IMR-90 (cell line): ENCODE measurements at regions not wholly inside any gene's neighbourhood (a gene's known extent, or its start where the extent isn't known, plus 50 kb on each side); places are given as distances from the start of the nearest gene placed in this dataset.

Experiments used
- ATAC-seq: fragments of 200-7000 bp; cut with Tn5 transposase; 2 replicates; pipeline ENCODE4 v1.9.1; 2020; ENCODE audit warnings: low read depth, mild to moderate bottlenecking, moderate library complexity
- BruUV-seq: library from RNA; stranded (reverse); fragments of 400-500 nt; replicated peaks from 2 replicates; lab custom pipeline; 2021; lab: Mats Ljungman, UMichigan
- CTCF ChIA-PET: fragments of 300-600 bp; formaldehyde crosslinking; extraction: SDS; loops from one replicate; lab custom pipeline; 2021; ENCODE audit warnings: antibody characterized with exemption; lab: Yijun Ruan, JAX
- POLR2A ChIA-PET: fragments of 300-600 bp; sonication (Branson Sonifier 250); formaldehyde crosslinking; loops from one replicate; lab custom pipeline; 2022; ENCODE audit warnings: antibody characterized with exemption; ENCODE audit not compliant: unreplicated experiment; lab: Charles Lee
- DNase-seq: peaks from one replicate; pipeline ENCODE4 v3.0.0; 2013
- H2AFZ ChIP-seq: replicated peaks from 2 replicates; pipeline ENCODE3; 2013; ENCODE audit warnings: low read length, mild to moderate bottlenecking; ENCODE audit not compliant: poor library complexity
- H2AK5ac ChIP-seq: 2 replicates; pipeline ENCODE4 v1.6.1; 2013; ENCODE audit warnings: low read depth, low read length, inconsistent platforms
- H2AK9ac ChIP-seq: replicated peaks from 2 replicates; pipeline ENCODE3; 2013; ENCODE audit warnings: mild to moderate bottlenecking, low read depth, low read length, moderate library complexity; ENCODE audit not compliant: poor library complexity
- H2BK120ac ChIP-seq: 2 replicates; pipeline ENCODE4 v1.6.1; 2013; ENCODE audit warnings: low read depth, low read length, inconsistent platforms
- H2BK15ac ChIP-seq: 3 replicates; pipeline ENCODE4 v1.6.1; 2013; ENCODE audit warnings: low read depth, low read length, inconsistent platforms
- H2BK20ac ChIP-seq: 2 replicates; pipeline ENCODE4 v1.6.1; 2013; ENCODE audit warnings: low read depth, mild to moderate bottlenecking, inconsistent platforms, low read length, moderate library complexity
- H2BK5ac ChIP-seq: 2 replicates; pipeline ENCODE4 v1.6.1; 2013; ENCODE audit warnings: mild to moderate bottlenecking, low read depth, low read length, inconsistent platforms; ENCODE audit not compliant: poor library complexity, severe bottlenecking
- H3K14ac ChIP-seq: replicated peaks from 2 replicates; pipeline ENCODE4 v1.6.1; 2013; ENCODE audit warnings: low read depth, low read length, inconsistent platforms
- H3K18ac ChIP-seq: 2 replicates; pipeline ENCODE4 v1.6.1; 2013; ENCODE audit warnings: low read depth, low read length, control low read depth
- H3K23ac ChIP-seq: 2 replicates; pipeline ENCODE4 v1.6.1; 2013; ENCODE audit warnings: low read depth, low read length, inconsistent platforms
- H3K27ac ChIP-seq: 2 replicates; pipeline ENCODE4 v1.5.1; 2013; ENCODE audit warnings: mild to moderate bottlenecking, control low read depth, low read length; ENCODE audit not compliant: insufficient read depth
- H3K27me3 ChIP-seq: 2 replicates; pipeline ENCODE4 v1.6.1; 2013; ENCODE audit warnings: low read length; ENCODE audit not compliant: control insufficient read depth, insufficient read depth
- H3K36me3 ChIP-seq: 2 replicates; pipeline ENCODE4 v1.6.1; 2013; ENCODE audit warnings: low read length, mixed read lengths; ENCODE audit not compliant: control insufficient read depth, insufficient read depth
- H3K4ac ChIP-seq: 2 replicates; pipeline ENCODE4 v1.6.1; 2013; ENCODE audit warnings: low read depth, low read length, inconsistent platforms
- H3K4me1 ChIP-seq: 2 replicates; pipeline ENCODE4 v1.6.1; 2013; ENCODE audit warnings: low read length, mixed read lengths; ENCODE audit not compliant: control insufficient read depth, insufficient read depth
- H3K4me2 ChIP-seq: 2 replicates; pipeline ENCODE4 v1.6.1; 2013; ENCODE audit warnings: low read depth, mild to moderate bottlenecking, control low read depth, low read length, moderate library complexity
- H3K4me3 ChIP-seq: 2 replicates; pipeline ENCODE4 v1.5.1; 2013; ENCODE audit warnings: low read depth, mild to moderate bottlenecking, control low read depth, low read length, moderate library complexity; ENCODE audit not compliant: insufficient read depth
- H3K56ac ChIP-seq: 2 replicates; pipeline ENCODE4 v1.6.1; 2013; ENCODE audit warnings: low read length, inconsistent platforms; ENCODE audit not compliant: insufficient read depth; ENCODE audit errors: extremely low read depth
- H3K79me1 ChIP-seq, 2 experiments: 2 replicates each; pipeline ENCODE4 v1.6.1; 2013; ENCODE audit warnings: low read length in 2 of 2, inconsistent platforms in 1 of 2, low read depth in 1 of 2
- H3K9ac ChIP-seq: 2 replicates; pipeline ENCODE4 v1.6.1; 2013; ENCODE audit warnings: low read depth, low read length, control low read depth
- H3K9me1 ChIP-seq: 2 replicates; pipeline ENCODE4 v1.6.1; 2013; ENCODE audit warnings: low read length, inconsistent platforms; ENCODE audit not compliant: insufficient read depth
- H3K9me3 ChIP-seq: 2 replicates; pipeline ENCODE4 v1.6.1; 2013; ENCODE audit warnings: low read length; ENCODE audit not compliant: control insufficient read depth, insufficient read depth
- H4K20me1 ChIP-seq: 2 replicates; pipeline ENCODE4 v1.6.1; 2013; ENCODE audit warnings: low read length, inconsistent platforms; ENCODE audit not compliant: insufficient read depth
- H4K5ac ChIP-seq: 2 replicates; pipeline ENCODE4 v1.6.1; 2013; ENCODE audit warnings: mild to moderate bottlenecking, low read depth, low read length, control low read depth
- H4K8ac ChIP-seq, 2 experiments: 2 replicates each; pipeline ENCODE4 v1.6.1; 2013; ENCODE audit warnings: low read depth in 2 of 2, low read length in 2 of 2, control low read depth in 1 of 2, inconsistent platforms in 1 of 2
- H4K91ac ChIP-seq: 2 replicates; pipeline ENCODE4 v1.6.1; 2013; ENCODE audit warnings: low read depth, low read length, inconsistent platforms; ENCODE audit not compliant: insufficient read depth
- CEBPB ChIP-seq: IDR thresholded peaks from 2 replicates; pipeline ENCODE4 v1.6.1; 2012; ENCODE audit warnings: low read depth, low read length, improper control_type of control experiment
- POLR2A ChIP-seq: IDR thresholded peaks from 2 replicates; pipeline ENCODE4 v1.6.1; 2012; ENCODE audit warnings: mild to moderate bottlenecking, low read depth, low read length
- RFX5 ChIP-seq: IDR thresholded peaks from 2 replicates; pipeline ENCODE4 v1.8.0; 2012; ENCODE audit warnings: low read depth, mild to moderate bottlenecking, low read length, moderate library complexity
- SMC3 ChIP-seq: fragments of 150-350 bp; IDR thresholded peaks from 2 replicates; pipeline ENCODE4 v1.6.1; 2016; ENCODE audit warnings: low read depth, mild to moderate bottlenecking, antibody characterized with exemption, low read length, moderate library complexity
- WGBS, 2 experiments: methylation state at CpG; one replicate each; pipeline versions ENCODE4 v1.1.5 to v1.1.7; 2013; ENCODE audit warnings: missing lambda C conversion rate in 2 of 2; ENCODE audit not compliant: insufficient read length in 1 of 2; ENCODE audit errors: extremely low coverage in 2 of 2; 5-methylcytosine and 5-hydroxymethylcytosine counted together
- dilution Hi-C: fragments of 300-500 bp; cut with HindIII; formaldehyde crosslinking; loops from one replicate; pipeline ENCODE4 v1.14.3; 2018; ENCODE audit warnings: low sequenced_read_pairs; ENCODE audit not compliant: unreplicated experiment
- in situ Hi-C: fragments of 300-500 bp; cut with MboI; formaldehyde crosslinking; loops from 3 replicates; pipeline ENCODE4 v1.14.3; 2019; ENCODE audit warnings: low sequenced_read_pairs, inconsistent platforms, mixed read lengths
- intact Hi-C: fragments of 100-400 bp; cut with micrococcal nuclease; formaldehyde crosslinking; loops from 2 replicates; pipeline ENCODE4 v1.10.0; 2022

DNA sequence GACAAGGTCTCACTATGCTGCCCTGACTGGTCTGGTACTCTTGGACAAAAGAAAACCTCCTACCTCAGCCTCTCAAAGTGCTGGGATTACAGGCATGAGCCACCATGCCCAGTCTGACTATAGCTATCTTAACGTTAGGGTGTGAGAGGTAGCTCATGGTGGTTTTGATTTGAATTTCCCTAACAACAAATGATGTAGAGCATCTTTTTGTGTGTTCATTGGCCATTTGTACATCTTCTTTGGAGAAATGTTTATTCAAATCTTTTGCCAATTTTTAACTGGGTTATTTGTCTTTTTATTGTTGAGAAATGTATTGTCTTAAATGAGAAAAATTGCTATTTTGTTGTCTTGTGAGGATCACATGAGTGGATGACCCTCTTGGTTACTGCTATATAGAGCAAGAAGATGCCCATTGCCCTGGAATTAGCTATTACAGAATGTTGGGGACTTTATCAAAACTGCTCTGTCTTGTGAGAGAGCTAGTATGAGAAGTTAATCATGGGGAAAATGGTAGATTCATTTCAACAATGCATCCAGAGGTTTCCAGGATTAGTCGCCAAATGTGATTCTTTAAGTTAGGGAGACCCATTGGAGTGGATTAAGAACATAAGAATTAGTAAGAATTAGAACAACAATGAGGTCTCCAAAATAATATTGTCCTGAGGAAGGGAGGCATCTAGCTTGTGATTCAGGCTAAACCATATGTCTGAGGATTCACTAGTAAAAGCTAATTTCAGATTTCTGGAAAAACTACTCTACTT, 124.3 kb upstream of the MOCS2 start:
- no peak overlapping the region for H4K5ac ChIP-seq
- H2BK5ac ChIP-seq, result no peak overlapping the region
- no peak overlapping the region for H3K9ac ChIP-seq
- H3K79me1 ChIP-seq, result no peaks in the 10 kb centered on the region
- H2BK20ac ChIP-seq, result no peak overlapping the region
- no peak overlapping the region for H3K56ac ChIP-seq
- no TSS peak for BruUV-seq
- no peak for ATAC-seq
- H4K91ac ChIP-seq, result no peak overlapping the region
- CTCF ChIA-PET, result no interaction called here
- whole genome bisulfite sequencing, 2 experiments, result no CpG with 5 or more reads among the region's 2 CpGs
- no peak overlapping the region for H2AFZ ChIP-seq
- no peaks in the 10 kb centered on the region for H4K20me1 ChIP-seq
- DNase-seq, result peak; percentile 46
- H3K4me2 ChIP-seq, result no peak overlapping the region
- H3K18ac ChIP-seq, result no peak overlapping the region
- H3K4me3 ChIP-seq, result no peak overlapping the region
- H3K27ac ChIP-seq, result no peak overlapping the region
- dilution Hi-C loops, result no loop called here
- no peaks in the 10 kb centered on the region for H3K9me1 ChIP-seq
- in situ Hi-C loops, result no loop called here
- H2BK15ac ChIP-seq, result no peak overlapping the region
- H2BK120ac ChIP-seq, result no peak overlapping the region
- no peaks in the 10 kb centered on the region for H3K36me3 ChIP-seq
- intact Hi-C loops, result no loop called here
- H2AK9ac ChIP-seq, result no peak overlapping the region
- no peak overlapping the region for H3K23ac ChIP-seq
- peak; percentile 75 for TF ChIP-seq RFX5
- no peak for TF ChIP-seq SMC3
- no peak for TF ChIP-seq CEBPB
- TF ChIP-seq POLR2A, result no peak
- POLR2A ChIA-PET, result no interaction called here
- no peak overlapping the region for H2AK5ac ChIP-seq
- H4K8ac ChIP-seq, result no peak overlapping the region
- no peak overlapping the region for H3K4ac ChIP-seq
- H3K14ac ChIP-seq, result no peak overlapping the region
- no peaks in the 10 kb centered on the region for H3K27me3 ChIP-seq
- H3K9me3 ChIP-seq, result peaks cover 8% of the 10 kb centered on the region; the same call in 1 of the 2 replicates
- H3K4me1 ChIP-seq, result no peaks in the 10 kb centered on the region
